Kidney (tissue), 13 donors: ENCODE measurements at regions not wholly inside any gene's neighbourhood (a gene's known extent, or its start where the extent isn't known, plus 50 kb on each side); places are given as distances from the start of the nearest gene placed in this dataset.

Experiments used
- DNase-seq, 5 donors: peaks; one replicate each; pipeline ENCODE4 v3.0.0-alpha.2; 2013 to 2020
- FAIRE-seq: peaks from 2 replicates; lab custom pipeline; 2012; peaks lifted over from hg19 to GRCh38; lab: Jason Lieb, UNC
- H3K27ac ChIP-seq, 2 donors: one replicate each; pipeline ENCODE4 v1.7.0; 2013; ENCODE audit warnings: low read depth in 2 of 2, low read length in 2 of 2, inconsistent platforms in 1 of 2
- H3K27me3 ChIP-seq: one replicate; pipeline ENCODE4 v1.7.1; 2013; ENCODE audit warnings: low read length, inconsistent platforms; ENCODE audit not compliant: control insufficient read depth, insufficient read depth
- H3K36me3 ChIP-seq, 3 donors: one replicate each; pipeline versions ENCODE4 v1.7.0 to v1.7.1; 2013; ENCODE audit warnings: low read length in 3 of 3, control low read depth in 1 of 3, inconsistent platforms in 1 of 3; ENCODE audit not compliant: insufficient read depth in 3 of 3, control insufficient read depth in 2 of 3
- H3K4me1 ChIP-seq, 3 donors: one replicate each; pipeline versions ENCODE4 v1.7.0 to v1.7.1; 2013; ENCODE audit warnings: low read length in 3 of 3, inconsistent platforms in 1 of 3, low read depth in 1 of 3; ENCODE audit not compliant: control insufficient read depth in 2 of 3, insufficient read depth in 2 of 3
- H3K4me3 ChIP-seq, 3 donors: one replicate each; pipeline versions ENCODE4 v1.7.0 to v1.8.1; 2013; ENCODE audit warnings: low read length in 3 of 3, control low read depth in 1 of 3, inconsistent platforms in 1 of 3
- H3K9ac ChIP-seq, 3 donors: one replicate each; pipeline versions ENCODE4 v1.7.0 to v1.7.1; 2013; ENCODE audit warnings: low read length in 3 of 3, control low read depth in 1 of 3, inconsistent platforms in 1 of 3
- H3K9me3 ChIP-seq, 3 donors: one replicate each; pipeline versions ENCODE4 v1.7.0 to v1.7.1; 2013; ENCODE audit warnings: low read length in 3 of 3, control low read depth in 1 of 3, inconsistent platforms in 1 of 3; ENCODE audit not compliant: control insufficient read depth in 2 of 3, insufficient read depth in 1 of 3
- CTCF ChIP-seq: IDR thresholded peaks from 3 replicates; pipeline ENCODE4 v1.5.1; 2012; ENCODE audit warnings: mild to moderate bottlenecking, moderate library complexity, borderline replicate concordance; ENCODE audit not compliant: insufficient read depth; ENCODE audit errors: extremely low read depth
- intact Hi-C: fragments of 100-400 bp; cut with DNase I; formaldehyde crosslinking; loops from one replicate; pipeline ENCODE4 v1.11.1; 2022
- donor health status: control.
- donor health status: control.
- donor health status: control.
- donor health status: control.
- donor health status: control.
- donor health status: DM: yes; HTN: yes; CAD: no.
- donor health status: Normal renal cell carcinoma (clear cell type).

GRCh38 chr10:111515264-111515663 lies 438.4 kb downstream of the ADRA2A start:
- DNase-seq: no peak
- Histone ChIP-seq H3K27me3 (no peaks in the 10 kb centered on the region), H3K4me1 (no peaks in the 10 kb centered on the region), H3K36me3 (no peaks in the 10 kb centered on the region), H3K4me3 (no peak overlapping the region), H3K9me3 (no peaks in the 10 kb centered on the region), H3K27ac (no peak overlapping the region), H3K9ac (no peak overlapping the region)
- FAIRE-seq: no peak
- intact Hi-C loops: no loop called here
- no peak for TF ChIP-seq CTCF

GRCh38 chr10:111515706-111516105 lies 438.9 kb downstream of the ADRA2A start:
- no peak overlapping the region for H3K27ac ChIP-seq
- H3K4me1 ChIP-seq: no peaks in the 10 kb centered on the region
- no peak overlapping the region for H3K9ac ChIP-seq
- FAIRE-seq (no peak), DNase-seq (no peak)
- H3K9me3 ChIP-seq: no peaks in the 10 kb centered on the region
- H3K36me3 ChIP-seq: no peaks in the 10 kb centered on the region
- intact Hi-C loops: no loop called here
- H3K27me3 ChIP-seq: no peaks in the 10 kb centered on the region
- no peak overlapping the region for H3K4me3 ChIP-seq
- TF ChIP-seq CTCF: no peak

GRCh38 chr10:111516144-111516543 lies 439.3 kb downstream of the ADRA2A start:
- H3K9ac ChIP-seq: no peak overlapping the region
- no peaks in the 10 kb centered on the region for H3K4me1 ChIP-seq
- intact Hi-C loops: no loop called here
- no peak overlapping the region for H3K27ac ChIP-seq
- H3K9me3 ChIP-seq: no peaks in the 10 kb centered on the region
- no peak for TF ChIP-seq CTCF
- no peaks in the 10 kb centered on the region for H3K36me3 ChIP-seq
- FAIRE-seq (no peak), DNase-seq (no peak)
- H3K4me3 ChIP-seq: no peak overlapping the region
- no peaks in the 10 kb centered on the region for H3K27me3 ChIP-seq

- Histone ChIP-seq H3K27ac (no peak overlapping the region), H3K4me1 (no peaks in the 10 kb centered on the region), H3K9me3 (no peaks in the 10 kb centered on the region), H3K9ac (no peak overlapping the region), H3K36me3 (no peaks in the 10 kb centered on the region), H3K4me3 (no peak overlapping the region), H3K27me3 (no peaks in the 10 kb centered on the region)
- TF ChIP-seq CTCF: no peak
- DNase-seq (no peak), FAIRE-seq (no peak)
- intact Hi-C loops: no loop called here
These were observed 445.3 kb downstream of the ADRA2A start for GRCh38 chr10:111522141-111522540.
